ENCODE measurements at regions not wholly inside any gene's neighbourhood (a gene's known extent, or its start where the extent isn't known, plus 50 kb on each side); places are given as distances from the start of the nearest gene placed in this dataset.

- DNase-seq, result no peak
- H3K9me3 ChIP-seq, result no peaks in the 10 kb centered on the region
- H3K36me3 ChIP-seq, result no peaks in the 10 kb centered on the region
- no peaks in the 10 kb centered on the region for H3K4me1 ChIP-seq (ENCODE audit: insufficient read depth)
- TF ChIP-seq POLR2A (IDR thresholded peaks at IDR 0.05) (no peak), EP300 (IDR thresholded peaks at IDR 0.05) (no peak), CTCF (IDR thresholded peaks at IDR 0.05) (no peak)
- WGBS, 3 donors, result 57 to 72% (median 69%) methylated on average over 4 of the region's 4 CpGs
- intact Hi-C loops (cut with DNase I), result no loop called here
- no peak overlapping the region for H3K27ac ChIP-seq
- no peak overlapping the region for H3K4me3 ChIP-seq
- H3K27me3 ChIP-seq, result no peaks in the 10 kb centered on the region
Measured at GRCh38 chr22:33167998-33168790, 110.0 kb upstream of the SYN3 start.

GRCh38 chr22:33166206-33166605 is 108.0 kb upstream of the SYN3 start:
- intact Hi-C loops (cut with DNase I), result no loop called here
- no peaks in the 10 kb centered on the region for H3K9me3 ChIP-seq
- DNase-seq, result no peak
- no peaks in the 10 kb centered on the region for H3K36me3 ChIP-seq
- no peak overlapping the region for H3K27ac ChIP-seq
- H3K4me3 ChIP-seq, result no peak overlapping the region
- no peaks in the 10 kb centered on the region for H3K4me1 ChIP-seq (ENCODE audit: insufficient read depth)
- H3K27me3 ChIP-seq, result no peaks in the 10 kb centered on the region
- no peak for TF ChIP-seq CTCF (IDR thresholded peaks at IDR 0.05)
- no peak for TF ChIP-seq POLR2A (IDR thresholded peaks at IDR 0.05)
- TF ChIP-seq EP300 (IDR thresholded peaks at IDR 0.05), result no peak
- WGBS, 3 donors, result 67 to 72% (median 69%) methylated on average over 7 of the region's 7 CpGs

- DNase-seq, result no peak
- Histone ChIP-seq H3K36me3 (no peaks in the 10 kb centered on the region), H3K27ac (no peak overlapping the region), H3K27me3 (no peaks in the 10 kb centered on the region), H3K4me3 (no peak overlapping the region), H3K4me1 (ENCODE audit: insufficient read depth) (no peaks in the 10 kb centered on the region), H3K9me3 (no peaks in the 10 kb centered on the region)
- TF ChIP-seq CTCF (IDR thresholded peaks at IDR 0.05) (no peak), POLR2A (IDR thresholded peaks at IDR 0.05) (no peak), EP300 (IDR thresholded peaks at IDR 0.05) (no peak)
- WGBS, 3 donors, result 5 to 23% (median 6%) methylated on average over 4 of the region's 4 CpGs
- intact Hi-C loops (cut with DNase I), result no loop called here
Measured at GRCh38 chr22:33163815-33164214, 105.6 kb upstream of the SYN3 start.

- DNase-seq, result no peak
- H3K4me3 ChIP-seq, result no peak overlapping the region
- no peaks in the 10 kb centered on the region for H3K9me3 ChIP-seq
- H3K4me1 ChIP-seq (ENCODE audit: insufficient read depth), result no peaks in the 10 kb centered on the region
- 14 to 19% (median 16%) methylated on average over 3 of the region's 3 CpGs for WGBS, 3 donors
- no peaks in the 10 kb centered on the region for H3K36me3 ChIP-seq
- intact Hi-C loops (cut with DNase I), result no loop called here
- no peaks in the 10 kb centered on the region for H3K27me3 ChIP-seq
- no peak overlapping the region for H3K27ac ChIP-seq
- TF ChIP-seq POLR2A (IDR thresholded peaks at IDR 0.05) (no peak), EP300 (IDR thresholded peaks at IDR 0.05) (no peak), CTCF (IDR thresholded peaks at IDR 0.05) (no peak)
Measured at GRCh38 chr22:33162196-33162595, 104.0 kb upstream of the SYN3 start.

All from ovary (tissue), 7 donors.